Fibroblast of the aortic adventitia (primary cell): ENCODE measurements at regions not wholly inside any gene's neighbourhood (a gene's known extent, or its start where the extent isn't known, plus 50 kb on each side); places are given as distances from the start of the nearest gene placed in this dataset.

ENCODE experiments used
- DNase-seq: peaks from one replicate; pipeline ENCODE4 v3.0.0-alpha.2; 2010; ENCODE audit warnings: low read depth
- H3K4me3 ChIP-seq: 2 replicates; pipeline ENCODE4 v1.5.1; 2011; ENCODE audit warnings: low read depth, mild to moderate bottlenecking, control low read depth, low read length, moderate library complexity
- CTCF ChIP-seq: IDR thresholded peaks from 2 replicates; pipeline ENCODE4 v1.5.1; 2011; ENCODE audit warnings: mild to moderate bottlenecking, low read length, control low read depth, inconsistent platforms; ENCODE audit not compliant: insufficient read depth

- DNase-seq: no peak
- no peak for TF ChIP-seq CTCF
- no peak overlapping the region for H3K4me3 ChIP-seq
Observed at GRCh38 chr7:46658281-46658680, 737.2 kb upstream of the IGFBP3 start.

GRCh38 chr7:46654546-46655443 is 733.7 kb upstream of the IGFBP3 start:
- no peak overlapping the region for H3K4me3 ChIP-seq
- DNase-seq: peak; percentile 12
- TF ChIP-seq CTCF: peak; percentile 2

- no peak overlapping the region for H3K4me3 ChIP-seq
- TF ChIP-seq CTCF: no peak
- DNase-seq: no peak
Observed at GRCh38 chr7:46653848-46654247, 732.8 kb upstream of the IGFBP3 start.

- no peak overlapping the region for H3K4me3 ChIP-seq
- TF ChIP-seq CTCF: no peak
- no peak for DNase-seq
Observed at GRCh38 chr7:46652317-46652716, 731.2 kb upstream of the IGFBP3 start.

- no peak for DNase-seq
- TF ChIP-seq CTCF: no peak
- H3K4me3 ChIP-seq: no peak overlapping the region
Observed at GRCh38 chr7:46651561-46652088, 730.6 kb upstream of the IGFBP3 start.

- no peak overlapping the region for H3K4me3 ChIP-seq
- no peak for DNase-seq
- TF ChIP-seq CTCF: no peak
Observed at GRCh38 chr7:46651070-46651469, 730.0 kb upstream of the IGFBP3 start.
